IPS DF 6.9 (cell line): ENCODE measurements at regions not wholly inside any gene's neighbourhood (a gene's known extent, or its start where the extent isn't known, plus 50 kb on each side); places are given as distances from the start of the nearest gene placed in this dataset.

Source experiments
- DNase-seq: peaks from one replicate; pipeline ENCODE4 v3.0.0-alpha.2; 2013; ENCODE audit warnings: low read depth, low spot score
- H3K27ac ChIP-seq: one replicate; pipeline ENCODE4 v1.5.1; 2013; ENCODE audit warnings: low read length, control low read depth
- H3K27me3 ChIP-seq: 2 replicates; pipeline ENCODE4 v1.6.1; 2013; ENCODE audit warnings: mild to moderate bottlenecking, low read length; ENCODE audit not compliant: control insufficient read depth, insufficient read depth
- H3K36me3 ChIP-seq: 2 replicates; pipeline ENCODE4 v1.6.1; 2013; ENCODE audit warnings: low read length; ENCODE audit not compliant: control insufficient read depth, insufficient read depth
- H3K4me1 ChIP-seq: 2 replicates; pipeline ENCODE4 v1.6.1; 2013; ENCODE audit warnings: low read length; ENCODE audit not compliant: control insufficient read depth, insufficient read depth
- H3K4me3 ChIP-seq: 2 replicates; pipeline ENCODE4 v1.5.1; 2013; ENCODE audit warnings: mild to moderate bottlenecking, low read length
- H3K9me3 ChIP-seq: 2 replicates; pipeline ENCODE4 v1.6.1; 2013; ENCODE audit warnings: low read length, inconsistent platforms; ENCODE audit not compliant: control insufficient read depth, insufficient read depth
- WGBS: extraction: QIAGEN DNeasy Blood & Tissue Kit; methylation state at CpG from one replicate; pipeline ENCODE4 v1.1.7; 2013; ENCODE audit warnings: mixed read lengths, missing lambda C conversion rate; ENCODE audit not compliant: insufficient read length, insufficient coverage; 5-methylcytosine and 5-hydroxymethylcytosine counted together

- no peak overlapping the region for H3K4me3 ChIP-seq
- H3K27ac ChIP-seq: no peak overlapping the region
- H3K9me3 ChIP-seq: no peaks in the 10 kb centered on the region
- H3K4me1 ChIP-seq: no peaks in the 10 kb centered on the region
- H3K36me3 ChIP-seq: no peaks in the 10 kb centered on the region
- H3K27me3 ChIP-seq: no peaks in the 10 kb centered on the region
- WGBS: no CpG with 5 or more reads among the region's 2 CpGs
- no peak for DNase-seq
Measured at GRCh38 chr2:125573432-125573831, 1082.5 kb upstream of the GYPC start.

- Histone ChIP-seq H3K4me3 (no peak overlapping the region), H3K36me3 (no peaks in the 10 kb centered on the region), H3K27me3 (no peaks in the 10 kb centered on the region), H3K4me1 (no peaks in the 10 kb centered on the region), H3K9me3 (no peaks in the 10 kb centered on the region), H3K27ac (no peak overlapping the region)
- no CpG with 5 or more reads among the region's 3 CpGs for WGBS
- DNase-seq: no peak
Measured at GRCh38 chr2:125576558-125576957, 1079.4 kb upstream of the GYPC start.

- no peak overlapping the region for H3K4me3 ChIP-seq
- no peak for DNase-seq
- no peaks in the 10 kb centered on the region for H3K4me1 ChIP-seq
- no peaks in the 10 kb centered on the region for H3K9me3 ChIP-seq
- no CpG with 5 or more reads among the region's 4 CpGs for WGBS
- no peaks in the 10 kb centered on the region for H3K27me3 ChIP-seq
- H3K36me3 ChIP-seq: no peaks in the 10 kb centered on the region
- no peak overlapping the region for H3K27ac ChIP-seq
Measured at GRCh38 chr2:125581557-125581956, 1074.4 kb upstream of the GYPC start.

GRCh38 chr2:125582516-125582915 is 1073.4 kb upstream of the GYPC start:
- no peak for DNase-seq
- Histone ChIP-seq H3K27me3 (no peaks in the 10 kb centered on the region), H3K4me3 (no peak overlapping the region), H3K9me3 (no peaks in the 10 kb centered on the region), H3K36me3 (no peaks in the 10 kb centered on the region), H3K27ac (no peak overlapping the region), H3K4me1 (no peaks in the 10 kb centered on the region)
- WGBS: no CpG with 5 or more reads among the region's 1 CpG

GRCh38 chr2:125584732-125585131 is 1071.2 kb upstream of the GYPC start:
- WGBS: no CpG with 5 or more reads among the region's 1 CpG

GRCh38 chr2:125588780-125589179 is 1067.2 kb upstream of the GYPC start:
- H3K4me1 ChIP-seq: no peaks in the 10 kb centered on the region
- H3K4me3 ChIP-seq: no peak overlapping the region
- H3K27ac ChIP-seq: no peak overlapping the region
- no peaks in the 10 kb centered on the region for H3K36me3 ChIP-seq
- H3K27me3 ChIP-seq: no peaks in the 10 kb centered on the region
- no peak for DNase-seq
- no CpG with 5 or more reads among the region's 1 CpG for WGBS
- no peaks in the 10 kb centered on the region for H3K9me3 ChIP-seq

More at GRCh38 chr2:125584732-125585131, 1071.2 kb upstream of the GYPC start:
- H3K4me3 ChIP-seq: no peak overlapping the region
- no peaks in the 10 kb centered on the region for H3K27me3 ChIP-seq
- no peak overlapping the region for H3K27ac ChIP-seq
- no peaks in the 10 kb centered on the region for H3K9me3 ChIP-seq
- H3K36me3 ChIP-seq: no peaks in the 10 kb centered on the region
- H3K4me1 ChIP-seq: no peaks in the 10 kb centered on the region
- no peak for DNase-seq

- Histone ChIP-seq H3K4me1 (no peaks in the 10 kb centered on the region), H3K27ac (no peak overlapping the region), H3K4me3 (no peak overlapping the region), H3K27me3 (no peaks in the 10 kb centered on the region), H3K36me3 (no peaks in the 10 kb centered on the region), H3K9me3 (no peaks in the 10 kb centered on the region)
- no peak for DNase-seq
- no CpG with 5 or more reads among the region's 4 CpGs for WGBS
Measured at GRCh38 chr2:125591954-125592353, 1064.0 kb upstream of the GYPC start.

GRCh38 chr2:125593036-125593435 is 1062.9 kb upstream of the GYPC start:
- H3K27me3 ChIP-seq: no peaks in the 10 kb centered on the region
- DNase-seq: no peak
- no peaks in the 10 kb centered on the region for H3K36me3 ChIP-seq
- H3K4me3 ChIP-seq: no peak overlapping the region
- H3K9me3 ChIP-seq: no peaks in the 10 kb centered on the region
- H3K4me1 ChIP-seq: no peaks in the 10 kb centered on the region
- WGBS: no CpG with 5 or more reads among the region's 2 CpGs
- H3K27ac ChIP-seq: no peak overlapping the region

- Histone ChIP-seq H3K27ac (no peak overlapping the region), H3K4me1 (no peaks in the 10 kb centered on the region), H3K27me3 (no peaks in the 10 kb centered on the region), H3K36me3 (no peaks in the 10 kb centered on the region), H3K9me3 (no peaks in the 10 kb centered on the region), H3K4me3 (no peak overlapping the region)
- DNase-seq: no peak
- no CpG with 5 or more reads among the region's 3 CpGs for WGBS
Measured at GRCh38 chr2:125596612-125597011, 1059.3 kb upstream of the GYPC start.

GRCh38 chr2:125615438-125615837 is 1040.5 kb upstream of the GYPC start:
- Histone ChIP-seq H3K4me3 (no peak overlapping the region), H3K36me3 (no peaks in the 10 kb centered on the region), H3K27ac (no peak overlapping the region), H3K27me3 (no peaks in the 10 kb centered on the region), H3K9me3 (no peaks in the 10 kb centered on the region), H3K4me1 (no peaks in the 10 kb centered on the region)
- no peak for DNase-seq
- WGBS: no CpG with 5 or more reads among the region's 3 CpGs

GRCh38 chr2:125630377-125630776 is 1025.6 kb upstream of the GYPC start:
- no peaks in the 10 kb centered on the region for H3K36me3 ChIP-seq
- DNase-seq: no peak

More at GRCh38 chr2:125630377-125630776, 1025.6 kb upstream of the GYPC start:
- Histone ChIP-seq H3K9me3 (no peaks in the 10 kb centered on the region), H3K27me3 (no peaks in the 10 kb centered on the region), H3K27ac (no peak overlapping the region), H3K4me1 (no peaks in the 10 kb centered on the region), H3K4me3 (no peak overlapping the region)
- WGBS: no CpG with 5 or more reads among the region's 6 CpGs
